Mesendoderm (in vitro differentiated cells): ENCODE measurements at regions not wholly inside any gene's neighbourhood (a gene's known extent, or its start where the extent isn't known, plus 50 kb on each side); places are given as distances from the start of the nearest gene placed in this dataset.

Experiments used
- DNase-seq: peaks from one replicate; pipeline ENCODE4 v3.0.0; 2013
- H2AK5ac ChIP-seq: 2 replicates; pipeline ENCODE4 v1.6.1; 2013; ENCODE audit warnings: low read length, inconsistent platforms
- H2BK120ac ChIP-seq: 2 replicates; pipeline ENCODE4 v1.6.1; 2013; ENCODE audit warnings: low read depth, mild to moderate bottlenecking, low read length, moderate library complexity, mixed read lengths
- H2BK15ac ChIP-seq: replicated peaks from 2 replicates; pipeline ENCODE4 v1.6.1; 2013; ENCODE audit warnings: low read depth, mild to moderate bottlenecking, moderate library complexity
- H2BK5ac ChIP-seq: 2 replicates; pipeline ENCODE4 v1.6.1; 2013; ENCODE audit warnings: low read length, inconsistent platforms
- H3K18ac ChIP-seq: 2 replicates; pipeline ENCODE4 v1.6.1; 2013; ENCODE audit warnings: mild to moderate bottlenecking, low read length, mixed read lengths
- H3K23ac ChIP-seq: one replicate; pipeline ENCODE4 v1.6.1; 2013; ENCODE audit warnings: low read length
- H3K27ac ChIP-seq: 2 replicates; pipeline ENCODE4 v1.5.1; 2013; ENCODE audit warnings: low read depth, mild to moderate bottlenecking, inconsistent platforms, low read length, moderate library complexity
- H3K27me3 ChIP-seq: 2 replicates; pipeline ENCODE4 v1.6.1; 2013; ENCODE audit warnings: low read length, control low read depth, mild to moderate bottlenecking, inconsistent platforms; ENCODE audit not compliant: insufficient read depth, poor library complexity
- H3K36me3 ChIP-seq: 2 replicates; pipeline ENCODE4 v1.6.1; 2013; ENCODE audit warnings: low read length, inconsistent platforms; ENCODE audit not compliant: control insufficient read depth, insufficient read depth
- H3K4ac ChIP-seq: one replicate; pipeline ENCODE4 v1.6.1; 2013; ENCODE audit warnings: low read depth, mild to moderate bottlenecking, low read length, moderate library complexity
- H3K4me1 ChIP-seq: 2 replicates; pipeline ENCODE4 v1.6.1; 2013; ENCODE audit warnings: low read depth, low read length, inconsistent platforms; ENCODE audit not compliant: control insufficient read depth
- H3K4me2 ChIP-seq: 2 replicates; pipeline ENCODE4 v1.6.1; 2013; ENCODE audit warnings: low read length
- H3K4me3 ChIP-seq: 2 replicates; pipeline ENCODE4 v1.5.1; 2013; ENCODE audit warnings: mild to moderate bottlenecking, low read length
- H3K56ac ChIP-seq: one replicate; pipeline ENCODE4 v1.6.1; 2013; ENCODE audit warnings: low read length
- H3K79me1 ChIP-seq: 2 replicates; pipeline ENCODE4 v1.6.1; 2013; ENCODE audit warnings: low read length, inconsistent platforms
- H3K79me2 ChIP-seq: 2 replicates; pipeline ENCODE4 v1.6.1; 2013; ENCODE audit warnings: mild to moderate bottlenecking, low read length; ENCODE audit not compliant: control insufficient read depth, insufficient read depth
- H3K9ac ChIP-seq: 2 replicates; pipeline ENCODE4 v1.6.1; 2013; ENCODE audit warnings: low read length, inconsistent platforms
- H4K5ac ChIP-seq: one replicate; pipeline ENCODE4 v1.6.1; 2013; ENCODE audit warnings: low read length
- H4K8ac ChIP-seq: one replicate; pipeline ENCODE4 v1.6.1; 2013; ENCODE audit warnings: low read depth, mild to moderate bottlenecking, control low read depth, low read length, moderate library complexity
- WGBS: extraction: QIAGEN DNeasy Blood & Tissue Kit; methylation state at CpG from one replicate; pipeline ENCODE4 v1.1.7; 2013; ENCODE audit warnings: low lambda C conversion rate, missing lambda C conversion rate; ENCODE audit not compliant: insufficient coverage; ENCODE audit errors: extremely low coverage; 5-methylcytosine and 5-hydroxymethylcytosine counted together

- H3K4me2 ChIP-seq = no peak overlapping the region
- no peaks in the 10 kb centered on the region for H3K4me1 ChIP-seq
- H3K79me2 ChIP-seq = no peaks in the 10 kb centered on the region
- H3K4ac ChIP-seq = no peak overlapping the region
- no peak overlapping the region for H4K8ac ChIP-seq
- no peaks in the 10 kb centered on the region for H3K27me3 ChIP-seq
- H2BK15ac ChIP-seq = no peak overlapping the region
- H2BK120ac ChIP-seq = no peak overlapping the region
- no peak overlapping the region for H2BK5ac ChIP-seq
- H3K23ac ChIP-seq = no peak overlapping the region
- no peak overlapping the region for H4K5ac ChIP-seq
- DNase-seq = no peak
- H3K9ac ChIP-seq = no peak overlapping the region
- H3K18ac ChIP-seq = no peak overlapping the region
- H2AK5ac ChIP-seq = no peak overlapping the region
- WGBS = no CpG with 5 or more reads among the region's 4 CpGs
- H3K4me3 ChIP-seq = no peak overlapping the region
- no peak overlapping the region for H3K27ac ChIP-seq
- H3K56ac ChIP-seq = no peak overlapping the region
- no peaks in the 10 kb centered on the region for H3K79me1 ChIP-seq
- no peaks in the 10 kb centered on the region for H3K36me3 ChIP-seq
Observed at GRCh38 chr5:33322632-33323031, 118.1 kb upstream of the TARS1 start.

- no peak overlapping the region for H2BK15ac ChIP-seq
- WGBS = no CpG with 5 or more reads among the region's 2 CpGs
- H3K79me2 ChIP-seq = no peaks in the 10 kb centered on the region
- no peaks in the 10 kb centered on the region for H3K4me1 ChIP-seq
- H3K23ac ChIP-seq = no peak overlapping the region
- H2BK120ac ChIP-seq = no peak overlapping the region
- no peaks in the 10 kb centered on the region for H3K79me1 ChIP-seq
- H3K4me2 ChIP-seq = no peak overlapping the region
- no peak overlapping the region for H3K56ac ChIP-seq
- no peaks in the 10 kb centered on the region for H3K36me3 ChIP-seq
- no peak overlapping the region for H3K4ac ChIP-seq
- H3K27ac ChIP-seq = no peak overlapping the region
- H3K27me3 ChIP-seq = no peaks in the 10 kb centered on the region
- no peak overlapping the region for H3K9ac ChIP-seq
- H3K18ac ChIP-seq = no peak overlapping the region
- H2BK5ac ChIP-seq = no peak overlapping the region
- no peak for DNase-seq
- H4K5ac ChIP-seq = no peak overlapping the region
- no peak overlapping the region for H2AK5ac ChIP-seq
- H4K8ac ChIP-seq = no peak overlapping the region
- no peak overlapping the region for H3K4me3 ChIP-seq
Observed at GRCh38 chr5:33324667-33325307, 116.0 kb upstream of the TARS1 start.

- Histone ChIP-seq H3K4me3 (no peak overlapping the region), H3K56ac (no peak overlapping the region), H3K79me2 (no peaks in the 10 kb centered on the region), H3K23ac (no peak overlapping the region), H2BK5ac (no peak overlapping the region), H3K9ac (no peak overlapping the region), H2BK120ac (no peak overlapping the region), H3K36me3 (no peaks in the 10 kb centered on the region), H3K4me2 (no peak overlapping the region), H3K18ac (no peak overlapping the region), H3K27ac (no peak overlapping the region), H2AK5ac (no peak overlapping the region), H2BK15ac (no peak overlapping the region), H3K27me3 (no peaks in the 10 kb centered on the region), H3K4ac (no peak overlapping the region), H3K79me1 (no peaks in the 10 kb centered on the region), H4K8ac (no peak overlapping the region), H4K5ac (no peak overlapping the region), H3K4me1 (no peaks in the 10 kb centered on the region)
- DNase-seq = no peak
- WGBS = no CpG with 5 or more reads among the region's 1 CpG
Observed at GRCh38 chr5:33328818-33329217, 111.9 kb upstream of the TARS1 start.

GRCh38 chr5:33329891-33330290 lies 110.9 kb upstream of the TARS1 start:
- no peak overlapping the region for H2AK5ac ChIP-seq
- H3K4ac ChIP-seq = no peak overlapping the region
- no peak overlapping the region for H3K56ac ChIP-seq
- no peak overlapping the region for H3K18ac ChIP-seq
- no peak overlapping the region for H2BK15ac ChIP-seq
- no peak overlapping the region for H3K9ac ChIP-seq
- H3K4me3 ChIP-seq = no peak overlapping the region
- no peaks in the 10 kb centered on the region for H3K4me1 ChIP-seq
- no peak overlapping the region for H4K8ac ChIP-seq
- H3K79me2 ChIP-seq = no peaks in the 10 kb centered on the region
- H3K23ac ChIP-seq = no peak overlapping the region
- H2BK120ac ChIP-seq = no peak overlapping the region
- no CpG with 5 or more reads among the region's 1 CpG for WGBS
- DNase-seq = no peak
- H4K5ac ChIP-seq = no peak overlapping the region
- no peaks in the 10 kb centered on the region for H3K27me3 ChIP-seq
- no peak overlapping the region for H2BK5ac ChIP-seq
- no peaks in the 10 kb centered on the region for H3K36me3 ChIP-seq
- no peak overlapping the region for H3K27ac ChIP-seq
- H3K79me1 ChIP-seq = no peaks in the 10 kb centered on the region
- H3K4me2 ChIP-seq = no peak overlapping the region

GRCh38 chr5:33330426-33330825 lies 110.3 kb upstream of the TARS1 start:
- H2BK15ac ChIP-seq = no peak overlapping the region
- no peak overlapping the region for H3K4me2 ChIP-seq
- no peak overlapping the region for H3K9ac ChIP-seq
- no peaks in the 10 kb centered on the region for H3K4me1 ChIP-seq
- no peak overlapping the region for H2AK5ac ChIP-seq
- no peak overlapping the region for H4K8ac ChIP-seq
- H3K18ac ChIP-seq = no peak overlapping the region
- H3K56ac ChIP-seq = no peak overlapping the region
- H3K36me3 ChIP-seq = no peaks in the 10 kb centered on the region
- H3K23ac ChIP-seq = no peak overlapping the region
- H3K27ac ChIP-seq = no peak overlapping the region
- no peaks in the 10 kb centered on the region for H3K79me2 ChIP-seq
- no peak overlapping the region for H2BK5ac ChIP-seq
- no peak overlapping the region for H3K4ac ChIP-seq
- DNase-seq = no peak
- no peaks in the 10 kb centered on the region for H3K27me3 ChIP-seq
- H3K4me3 ChIP-seq = no peak overlapping the region
- H4K5ac ChIP-seq = no peak overlapping the region
- H3K79me1 ChIP-seq = no peaks in the 10 kb centered on the region
- no CpG with 5 or more reads among the region's 3 CpGs for WGBS
- no peak overlapping the region for H2BK120ac ChIP-seq

GRCh38 chr5:33330992-33331391 lies 109.8 kb upstream of the TARS1 start:
- Histone ChIP-seq H2BK5ac (no peak overlapping the region), H3K56ac (no peak overlapping the region), H3K36me3 (no peaks in the 10 kb centered on the region), H3K79me1 (no peaks in the 10 kb centered on the region), H3K27ac (no peak overlapping the region), H3K23ac (no peak overlapping the region), H3K4me1 (no peaks in the 10 kb centered on the region), H3K9ac (no peak overlapping the region), H4K8ac (no peak overlapping the region), H3K18ac (no peak overlapping the region), H3K4me2 (no peak overlapping the region), H4K5ac (no peak overlapping the region), H3K27me3 (no peaks in the 10 kb centered on the region), H3K79me2 (no peaks in the 10 kb centered on the region), H2BK15ac (no peak overlapping the region), H3K4ac (no peak overlapping the region), H2AK5ac (no peak overlapping the region), H2BK120ac (no peak overlapping the region), H3K4me3 (no peak overlapping the region)
- DNase-seq = no peak
